AG09309 (cell line): ENCODE measurements at regions not wholly inside any gene's neighbourhood (a gene's known extent, or its start where the extent isn't known, plus 50 kb on each side); places are given as distances from the start of the nearest gene placed in this dataset.

Experiments used
- DNase-seq: peaks from one replicate; pipeline ENCODE4 v3.0.0-alpha.2; 2010; ENCODE audit warnings: low read depth
- H3K4me3 ChIP-seq: 2 replicates; pipeline ENCODE4 v1.5.1; 2011; ENCODE audit warnings: mild to moderate bottlenecking, low read depth, low read length, moderate library complexity; ENCODE audit not compliant: control insufficient read depth
- CTCF ChIP-seq: IDR thresholded peaks from 2 replicates; pipeline ENCODE4 v1.5.1; 2011; ENCODE audit warnings: mild to moderate bottlenecking, low read depth, low read length, inconsistent platforms; ENCODE audit not compliant: insufficient read depth, control insufficient read depth; ENCODE audit errors: missing control alignments

GRCh38 chr17:13690806-13691205 lies 89.1 kb upstream of the HS3ST3A1 start:
- no peak for TF ChIP-seq CTCF
- DNase-seq = no peak
- H3K4me3 ChIP-seq = no peak overlapping the region

GRCh38 chr17:13694934-13695333 lies 93.2 kb upstream of the HS3ST3A1 start:
- TF ChIP-seq CTCF = no peak
- no peak for DNase-seq
- no peak overlapping the region for H3K4me3 ChIP-seq

GRCh38 chr17:13698832-13699231 lies 97.1 kb upstream of the HS3ST3A1 start:
- no peak for DNase-seq
- TF ChIP-seq CTCF = no peak
- no peak overlapping the region for H3K4me3 ChIP-seq

- no peak for DNase-seq
- no peak overlapping the region for H3K4me3 ChIP-seq
- no peak for TF ChIP-seq CTCF
Measured at GRCh38 chr17:13699261-13699660, 97.5 kb upstream of the HS3ST3A1 start.

- H3K4me3 ChIP-seq = no peak overlapping the region
- no peak for TF ChIP-seq CTCF
- peak; percentile 64 for DNase-seq
Measured at GRCh38 chr17:13702266-13702665, 100.5 kb upstream of the HS3ST3A1 start.

- H3K4me3 ChIP-seq = no peak overlapping the region
- no peak for TF ChIP-seq CTCF
- DNase-seq = peak; percentile 8
Measured at GRCh38 chr17:13704333-13704732, 102.6 kb upstream of the HS3ST3A1 start.

- H3K4me3 ChIP-seq = no peak overlapping the region
- DNase-seq = no peak
- TF ChIP-seq CTCF = no peak
Measured at GRCh38 chr17:13705221-13705620, 103.5 kb upstream of the HS3ST3A1 start.
